HCT116 (cell line): ENCODE measurements at regions not wholly inside any gene's neighbourhood (a gene's known extent, or its start where the extent isn't known, plus 50 kb on each side); places are given as distances from the start of the nearest gene placed in this dataset.

Experiments used
- ATAC-seq: fragments of 200-7000 bp; cut with Tn5 transposase; 2 replicates; pipeline ENCODE4 v1.9.1; 2020; ENCODE audit warnings: mild to moderate bottlenecking, moderate library complexity
- BruUV-seq: library from RNA; stranded (reverse); fragments of 400-500 nt; replicated peaks from 2 replicates; lab custom pipeline; 2021; lab: Mats Ljungman, UMichigan
- CTCF ChIA-PET: fragments of 300-600 bp; sonication (Branson Sonifier 250); formaldehyde crosslinking; loops from one replicate; lab custom pipeline; 2021; ENCODE audit warnings: antibody characterized with exemption; lab: Charles Lee
- POLR2A ChIA-PET: fragments of 300-600, 350-600 bp; sonication (Branson Sonifier 250); formaldehyde crosslinking; loops from one replicate; lab custom pipeline; 2021; ENCODE audit warnings: antibody characterized with exemption; lab: Charles Lee
- RAD21 ChIA-PET, 2 experiments: fragments of 300-600 bp; sonication (Branson Sonifier 250); formaldehyde crosslinking; loops; one replicate each; lab custom pipeline; 2023; ENCODE audit warnings: low total read pairs in 2 of 2; ENCODE audit not compliant: uncharacterized antibody in 2 of 2, unreplicated experiment in 2 of 2, low non-redundant PET in 1 of 2; lab: Charles Lee
- DNase-seq: peaks from one replicate; pipeline ENCODE4 v3.0.0-alpha.2; 2010; ENCODE audit warnings: low read depth, low spot score
- H2AFZ ChIP-seq: fragments of 200-600 bp; shearing (Covaris generic), sonication (generic); 2 replicates; pipeline ENCODE4 v1.6.1; 2017; ENCODE audit warnings: low read depth, mixed run types, mixed read lengths, antibody characterized with exemption, low read length; ENCODE audit not compliant: poor library complexity, severe bottlenecking
- H3K27ac ChIP-seq: 2 replicates; pipeline ENCODE4 v1.5.1; 2012; ENCODE audit warnings: low read depth, low read length
- H3K27me3 ChIP-seq: fragments of 200-600 bp; sonication (generic); 2 replicates; pipeline ENCODE4 v1.6.1; 2016; ENCODE audit warnings: mixed run types, low read length, mixed read lengths; ENCODE audit not compliant: insufficient read depth
- H3K36me3 ChIP-seq, 2 experiments: fragments of 200-500 bp in 1 of 2; fragments of 200-600 bp in 1 of 2; sonication (Bioruptor generic) in 1 of 2; sonication (generic) in 1 of 2; 2 replicates each; pipeline versions ENCODE4 v1.5.1 to v1.6.1; 2014 to 2016; ENCODE audit warnings: low read length in 2 of 2, inconsistent platforms in 1 of 2, mixed read lengths in 1 of 2, mixed run types in 1 of 2; ENCODE audit not compliant: insufficient read depth in 2 of 2, control insufficient read depth in 1 of 2
- H3K4me1 ChIP-seq, 2 experiments: fragments of 200-600 bp in 1 of 2; sonication (generic) in 1 of 2; 2 replicates each; pipeline versions ENCODE4 v1.5.1 to v1.6.1; 2012 to 2017; ENCODE audit warnings: low read length in 2 of 2, inconsistent platforms in 1 of 2, mild to moderate bottlenecking in 1 of 2, mixed read lengths in 1 of 2, mixed run types in 1 of 2, moderate library complexity in 1 of 2; ENCODE audit not compliant: insufficient read depth in 2 of 2, control insufficient read depth in 1 of 2
- H3K4me2 ChIP-seq: fragments of 200-600 bp; sonication (generic); 2 replicates; pipeline ENCODE4 v1.6.1; 2017; ENCODE audit warnings: mixed run types, low read length, mixed read lengths
- H3K4me3 ChIP-seq, 2 experiments: fragments of 200-600 bp in 1 of 2; sonication (generic) in 1 of 2; replicated peaks in 1 of 2; 2 replicates each; pipeline ENCODE4 v1.5.1; 2011 to 2016; ENCODE audit warnings: low read length in 2 of 2, control low read depth in 1 of 2, low read depth in 1 of 2, mild to moderate bottlenecking in 1 of 2, mixed read lengths in 1 of 2, mixed run types in 1 of 2
- H3K79me2 ChIP-seq: fragments of 200-600 bp; sonication (generic); 2 replicates; pipeline ENCODE4 v1.6.1; 2017; ENCODE audit warnings: mild to moderate bottlenecking, mixed run types, low read length, moderate library complexity, mixed read lengths; ENCODE audit not compliant: insufficient read depth
- H3K9ac ChIP-seq: fragments of 200-600 bp; sonication (generic); 2 replicates; pipeline ENCODE4 v1.6.1; 2016; ENCODE audit warnings: low read length, mixed read lengths
- H3K9me2 ChIP-seq: fragments of 200-600 bp; sonication (generic), shearing (Covaris generic); 2 replicates; pipeline ENCODE4 v1.6.1; 2017; ENCODE audit warnings: mixed run types, mild to moderate bottlenecking, moderate library complexity; ENCODE audit not compliant: insufficient read depth
- H3K9me3 ChIP-seq, 2 experiments: fragments of 200-500 bp in 1 of 2; fragments of 200-600 bp in 1 of 2; sonication (Bioruptor generic) in 1 of 2; sonication (generic) in 1 of 2; 2 replicates each; pipeline ENCODE4 v1.6.1; 2014 to 2017; ENCODE audit warnings: low read length in 2 of 2, mixed read lengths in 2 of 2, inconsistent platforms in 1 of 2, low read depth in 1 of 2, mild to moderate bottlenecking in 1 of 2, mixed run types in 1 of 2, moderate library complexity in 1 of 2; ENCODE audit not compliant: control insufficient read depth in 1 of 2, insufficient read depth in 1 of 2
- H4K20me1 ChIP-seq: fragments of 200-600 bp; sonication (generic), shearing (Covaris generic); 2 replicates; pipeline ENCODE4 v1.6.1; 2017; ENCODE audit warnings: mixed run types, mild to moderate bottlenecking, moderate library complexity; ENCODE audit not compliant: insufficient read depth
- ATF3 ChIP-seq: IDR thresholded peaks from 2 replicates; pipeline ENCODE4 v1.6.1; 2012
- CBX3 ChIP-seq: IDR thresholded peaks from 2 replicates; pipeline ENCODE4 v1.6.1; 2012; ENCODE audit warnings: low read depth
- EGR1 ChIP-seq: IDR thresholded peaks from 2 replicates; pipeline ENCODE4 v1.6.1; 2012; ENCODE audit warnings: low read depth
- EZH2 ChIP-seq: fragments of 200-600 bp; sonication (generic); IDR thresholded peaks from 2 replicates; pipeline ENCODE4 v1.6.1; 2017; ENCODE audit warnings: antibody characterized with exemption, mixed run types
- EZH2phosphoT487 ChIP-seq: fragments of 200-600 bp; IDR thresholded peaks from 2 replicates; pipeline ENCODE4 v1.6.1; 2018; ENCODE audit warnings: antibody characterized with exemption, borderline replicate concordance
- FOSL1 ChIP-seq: IDR thresholded peaks from 2 replicates; pipeline ENCODE4 v1.6.1; 2012; ENCODE audit warnings: low read depth
- JUND ChIP-seq: IDR thresholded peaks from 2 replicates; pipeline ENCODE4 v1.6.1; 2012
- POLR2A ChIP-seq: IDR thresholded peaks from 2 replicates; pipeline ENCODE4 v1.7.0; 2011; ENCODE audit warnings: borderline replicate concordance; ENCODE audit not compliant: insufficient read depth, insufficient read length; ENCODE audit errors: extremely low read depth
- POLR2AphosphoS5 ChIP-seq: IDR thresholded peaks from 2 replicates; pipeline ENCODE4 v1.6.1; 2011; ENCODE audit warnings: mild to moderate bottlenecking, low read depth, low read length, moderate library complexity
- RAD21 ChIP-seq: IDR thresholded peaks from 2 replicates; pipeline ENCODE4 v1.6.1; 2012; ENCODE audit warnings: low read depth, mild to moderate bottlenecking
- SP1 ChIP-seq: IDR thresholded peaks from 2 replicates; pipeline ENCODE4 v1.6.1; 2012; ENCODE audit warnings: low read depth
- TCF7L2 ChIP-seq: IDR thresholded peaks from 2 replicates; pipeline ENCODE4 v1.7.0; 2011; ENCODE audit warnings: borderline replicate concordance, inconsistent platforms; ENCODE audit not compliant: insufficient read depth, insufficient read length; ENCODE audit errors: extremely low read depth
- YY1 ChIP-seq: IDR thresholded peaks from 2 replicates; pipeline ENCODE4 v1.6.1; 2011; ENCODE audit warnings: low read length, low read depth, moderate library complexity, mild to moderate bottlenecking; ENCODE audit not compliant: insufficient replicate concordance; ENCODE audit errors: extremely low read depth
- intact Hi-C: fragments of 100-400 bp; cut with micrococcal nuclease; formaldehyde crosslinking; loops from 2 replicates; pipeline ENCODE4 v1.10.0; 2022
- TF ChIP-seq, protein P1 (sequence below), 3 experiments: fragments of 200-600 bp in 1 of 3; sonication (generic) in 1 of 3; IDR thresholded peaks in 2 of 3; conservative IDR thresholded peaks in 1 of 3; 2 replicates each; pipeline ENCODE4 v1.5.1; 2012 to 2017; ENCODE audit warnings: low read depth in 2 of 3, low read length in 2 of 3, antibody characterized with exemption in 1 of 3, borderline replicate concordance in 1 of 3, control low read depth in 1 of 3, mild to moderate bottlenecking in 1 of 3, mixed read lengths in 1 of 3, mixed run types in 1 of 3, moderate library complexity in 1 of 3; ENCODE audit not compliant: insufficient read depth in 1 of 3
- TF ChIP-seq, protein P2 (sequence below): IDR thresholded peaks from 2 replicates; pipeline ENCODE4 v1.6.1; 2012

- CTCF ChIA-PET = no interaction called here
- BruUV-seq = no TSS peak
- no peak overlapping the region for H3K4me3 ChIP-seq
These were observed 675.7 kb upstream of the NRXN1 start for GRCh38 chr2:51707625-51708024.

DNA sequence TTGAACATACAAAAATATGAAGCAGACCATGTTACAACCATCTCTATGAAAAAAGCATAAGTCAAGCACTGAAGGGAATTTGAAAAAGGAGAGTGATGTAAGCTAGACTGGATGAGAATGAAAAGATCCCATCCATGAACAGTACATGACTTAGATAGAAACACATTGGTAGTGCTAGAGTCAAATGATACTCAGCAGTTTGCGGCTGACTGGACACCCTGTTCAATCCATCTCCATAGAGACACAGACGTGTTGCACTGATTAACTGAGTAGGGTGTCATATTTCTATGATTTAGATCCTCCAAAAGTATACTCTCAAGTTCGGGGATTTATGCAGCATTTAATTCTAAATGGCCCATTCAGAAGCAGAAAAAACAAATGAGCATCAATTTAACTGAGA, 674.3 kb upstream of the NRXN1 start:
- Histone ChIP-seq H3K9me2 (0 out of 2 replicates have a peak, but pooled peaks cover 2% of the 10 kb centered on the region), H4K20me1 (no peaks in the 10 kb centered on the region), H2AFZ (no peak overlapping the region), H3K36me3 (no peaks in the 10 kb centered on the region), H3K79me2 (no peaks in the 10 kb centered on the region), H3K9ac (no peak overlapping the region), H3K4me2 (no peak overlapping the region), H3K4me1 (no peaks in the 10 kb centered on the region), H3K27me3 (no peaks in the 10 kb centered on the region), H3K9me3 (no peaks in the 10 kb centered on the region), H3K27ac (no peak overlapping the region), H3K4me3 (no peak overlapping the region)
- BruUV-seq = no TSS peak
- intact Hi-C loops = no loop called here
- ChIA-PET CTCF (no interaction called here), POLR2A (no interaction called here), RAD21 (no interaction called here)
- no peak for DNase-seq
- no peak for ATAC-seq
- no peak for TF ChIP-seq EZH2
- TF ChIP-seq YY1 = no peak
- TF ChIP-seq RAD21 = no peak
- TF ChIP-seq SP1 = no peak
- no peak for TF ChIP-seq TCF7L2
- no peak for TF ChIP-seq EZH2phosphoT487
- TF ChIP-seq FOSL1 = no peak
- TF ChIP-seq POLR2A = no peak
- no peak for TF ChIP-seq CBX3
- TF ChIP-seq EGR1 = no peak
- TF ChIP-seq ATF3 = no peak
- TF ChIP-seq POLR2AphosphoS5 = no peak
- TF ChIP-seq JUND = no peak
- TF ChIP-seq, protein P1, sequence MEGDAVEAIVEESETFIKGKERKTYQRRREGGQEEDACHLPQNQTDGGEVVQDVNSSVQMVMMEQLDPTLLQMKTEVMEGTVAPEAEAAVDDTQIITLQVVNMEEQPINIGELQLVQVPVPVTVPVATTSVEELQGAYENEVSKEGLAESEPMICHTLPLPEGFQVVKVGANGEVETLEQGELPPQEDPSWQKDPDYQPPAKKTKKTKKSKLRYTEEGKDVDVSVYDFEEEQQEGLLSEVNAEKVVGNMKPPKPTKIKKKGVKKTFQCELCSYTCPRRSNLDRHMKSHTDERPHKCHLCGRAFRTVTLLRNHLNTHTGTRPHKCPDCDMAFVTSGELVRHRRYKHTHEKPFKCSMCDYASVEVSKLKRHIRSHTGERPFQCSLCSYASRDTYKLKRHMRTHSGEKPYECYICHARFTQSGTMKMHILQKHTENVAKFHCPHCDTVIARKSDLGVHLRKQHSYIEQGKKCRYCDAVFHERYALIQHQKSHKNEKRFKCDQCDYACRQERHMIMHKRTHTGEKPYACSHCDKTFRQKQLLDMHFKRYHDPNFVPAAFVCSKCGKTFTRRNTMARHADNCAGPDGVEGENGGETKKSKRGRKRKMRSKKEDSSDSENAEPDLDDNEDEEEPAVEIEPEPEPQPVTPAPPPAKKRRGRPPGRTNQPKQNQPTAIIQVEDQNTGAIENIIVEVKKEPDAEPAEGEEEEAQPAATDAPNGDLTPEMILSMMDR (IDR thresholded peaks at IDR 0.05 in 2 of 3, conservative IDR thresholded peaks at IDR 0.05 in 1 of 3; ENCODE audit: borderline replicate concordance in 1 of 3, insufficient read depth in 1 of 3, low read depth in 2 of 3, low read length in 2 of 3) = no peak

More at GRCh38 chr2:51707625-51708024, 675.7 kb upstream of the NRXN1 start:
- no peaks in the 10 kb centered on the region for H3K79me2 ChIP-seq
- TF ChIP-seq, protein P1 (IDR thresholded peaks at IDR 0.05 in 2 of 3, conservative IDR thresholded peaks at IDR 0.05 in 1 of 3; ENCODE audit: borderline replicate concordance in 1 of 3, insufficient read depth in 1 of 3, low read depth in 2 of 3, low read length in 2 of 3) = no peak
- TF ChIP-seq POLR2AphosphoS5 (no peak), EGR1 (no peak), SP1 (no peak)
- TF ChIP-seq, protein P2, sequence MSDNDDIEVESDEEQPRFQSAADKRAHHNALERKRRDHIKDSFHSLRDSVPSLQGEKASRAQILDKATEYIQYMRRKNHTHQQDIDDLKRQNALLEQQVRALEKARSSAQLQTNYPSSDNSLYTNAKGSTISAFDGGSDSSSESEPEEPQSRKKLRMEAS = no peak
- DNase-seq = no peak
- H3K4me1 ChIP-seq = no peaks in the 10 kb centered on the region
- H2AFZ ChIP-seq = no peak overlapping the region
- POLR2A ChIA-PET = no interaction called here
- H3K4me2 ChIP-seq = no peak overlapping the region
- no peaks in the 10 kb centered on the region for H4K20me1 ChIP-seq
- RAD21 ChIA-PET = no interaction called here
- H3K27ac ChIP-seq = no peak overlapping the region
- no peaks in the 10 kb centered on the region for H3K27me3 ChIP-seq
- no peaks in the 10 kb centered on the region for H3K36me3 ChIP-seq
- no peaks in the 10 kb centered on the region for H3K9me3 ChIP-seq
- H3K9me2 ChIP-seq = 0 out of 2 replicates have a peak, but pooled peaks cover 2% of the 10 kb centered on the region
- no peak overlapping the region for H3K9ac ChIP-seq
- ATAC-seq = no peak
- intact Hi-C loops = no loop called here
